Thyroid gland (tissue), 4 donors: ENCODE measurements at regions not wholly inside any gene's neighbourhood (a gene's known extent, or its start where the extent isn't known, plus 50 kb on each side); places are given as distances from the start of the nearest gene placed in this dataset.
A peak's percentile ranks its signal among the peaks of the same experiment; 100 is the strongest.
"Not testable (repeated sequence)": the region's sequence is repeated elsewhere in the genome, so short reads cannot be mapped to it uniquely, and the experiment has no call there.

Source experiments
- DNase-seq, 2 donors: peaks; one replicate each; pipeline ENCODE4 v3.0.0-alpha.2; 2019
- H3K27ac ChIP-seq, 3 donors: fragments of 200-600 bp; sonication (generic); 1 replicate in 2 of 3; 2 replicates in 1 of 3; pipeline ENCODE4 v1.5.1; 2016 to 2019; ENCODE audit warnings: mild to moderate bottlenecking in 1 of 3, moderate library complexity in 1 of 3
- H3K27me3 ChIP-seq: fragments of 200-600 bp; sonication (generic); one replicate; pipeline ENCODE4 v1.5.1; 2019
- H3K36me3 ChIP-seq, 2 donors: fragments of 200-600 bp; sonication (generic); one replicate each; pipeline ENCODE4 v1.5.1; 2016 to 2019
- H3K4me1 ChIP-seq, 2 donors: fragments of 200-600 bp; sonication (generic); one replicate each; pipeline ENCODE4 v1.5.1; 2017 to 2019
- H3K4me3 ChIP-seq, 3 donors: fragments of 200-600 bp; sonication (generic); replicated peaks in 1 of 3; 1 replicate in 2 of 3; 2 replicates in 1 of 3; pipeline ENCODE4 v1.5.1; 2016; ENCODE audit warnings: mild to moderate bottlenecking in 1 of 3
- H3K9me3 ChIP-seq: fragments of 200-600 bp; sonication (generic); one replicate; pipeline ENCODE4 v1.5.1; 2017
- POLR2A ChIP-seq, 2 donors: fragments of 450-650 bp; IDR thresholded peaks; one replicate each; pipeline ENCODE4 v1.6.1; 2017; ENCODE audit warnings: antibody characterized with exemption in 2 of 2, mild to moderate bottlenecking in 2 of 2, moderate library complexity in 1 of 2
- WGBS, 2 donors: methylation state at CpG; one replicate each; pipeline ENCODE4 v1.1.5; 2017; 5-methylcytosine and 5-hydroxymethylcytosine counted together
- intact Hi-C: fragments of 100-400 bp; cut with DNase I; formaldehyde crosslinking; loops from one replicate; pipeline ENCODE4 v1.15.1; 2023
- TF ChIP-seq, protein P1 (sequence below), 6 experiments: fragments of 200-600 bp in 3 of 6; fragments of 450-650 bp in 3 of 6; sonication (generic) in 3 of 6; IDR thresholded peaks; one replicate each; pipeline ENCODE4 v1.5.1; 2016 to 2019; ENCODE audit warnings: antibody characterized with exemption in 6 of 6, mild to moderate bottlenecking in 2 of 6, inconsistent platforms in 1 of 6, moderate library complexity in 1 of 6

- Histone ChIP-seq H3K36me3 (no peaks in the 10 kb centered on the region), H3K4me1 (peaks cover 10 to 13% of the 10 kb centered on the region in 2 donors), H3K4me3 (no peak overlapping the region), H3K9me3 (no peaks in the 10 kb centered on the region), H3K27ac (no peak overlapping the region), H3K27me3 (no peaks in the 10 kb centered on the region)
- peak; percentile 67 to 68 for DNase-seq
- intact Hi-C loops, result no loop called here
- no peak for TF ChIP-seq POLR2A (IDR thresholded peaks at IDR 0.05)
- TF ChIP-seq, protein P1, sequence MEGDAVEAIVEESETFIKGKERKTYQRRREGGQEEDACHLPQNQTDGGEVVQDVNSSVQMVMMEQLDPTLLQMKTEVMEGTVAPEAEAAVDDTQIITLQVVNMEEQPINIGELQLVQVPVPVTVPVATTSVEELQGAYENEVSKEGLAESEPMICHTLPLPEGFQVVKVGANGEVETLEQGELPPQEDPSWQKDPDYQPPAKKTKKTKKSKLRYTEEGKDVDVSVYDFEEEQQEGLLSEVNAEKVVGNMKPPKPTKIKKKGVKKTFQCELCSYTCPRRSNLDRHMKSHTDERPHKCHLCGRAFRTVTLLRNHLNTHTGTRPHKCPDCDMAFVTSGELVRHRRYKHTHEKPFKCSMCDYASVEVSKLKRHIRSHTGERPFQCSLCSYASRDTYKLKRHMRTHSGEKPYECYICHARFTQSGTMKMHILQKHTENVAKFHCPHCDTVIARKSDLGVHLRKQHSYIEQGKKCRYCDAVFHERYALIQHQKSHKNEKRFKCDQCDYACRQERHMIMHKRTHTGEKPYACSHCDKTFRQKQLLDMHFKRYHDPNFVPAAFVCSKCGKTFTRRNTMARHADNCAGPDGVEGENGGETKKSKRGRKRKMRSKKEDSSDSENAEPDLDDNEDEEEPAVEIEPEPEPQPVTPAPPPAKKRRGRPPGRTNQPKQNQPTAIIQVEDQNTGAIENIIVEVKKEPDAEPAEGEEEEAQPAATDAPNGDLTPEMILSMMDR (IDR thresholded peaks at IDR 0.05), result no peak
- WGBS, 2 donors, result 32 to 48% methylated on average over 1 of the region's 1 CpG
These were observed 124.7 kb upstream of the SPATA12 start for GRCh38 chr3:56935811-56936210.

DNA sequence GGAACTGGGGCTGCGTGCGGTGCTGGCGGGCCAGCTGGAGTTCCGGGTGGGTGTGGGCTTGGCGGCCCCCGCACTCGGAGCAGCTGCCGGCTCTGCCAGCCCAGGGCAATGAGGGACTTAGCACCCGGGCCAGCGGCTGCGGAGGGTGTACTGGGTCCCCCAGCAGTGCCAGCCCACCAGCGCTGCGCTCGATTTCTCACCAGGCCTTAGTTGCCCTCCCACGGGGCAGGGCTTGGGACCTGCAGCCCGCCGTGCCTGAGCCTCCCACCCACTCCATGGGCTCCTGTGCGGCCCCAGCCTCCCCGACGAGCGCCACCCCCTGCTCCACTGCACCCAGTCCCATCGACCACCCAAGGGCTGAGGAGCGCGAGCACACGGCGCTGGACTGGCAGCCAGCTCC, 126.0 kb upstream of the SPATA12 start:
- intact Hi-C loops, result not testable (repeated sequence)
- WGBS, 2 donors, result 85 to 94% methylated on average over 8 to 15 of the region's 26 CpGs

GRCh38 chr3:56933803-56934202, 126.7 kb upstream of the SPATA12 start:
- DNase-seq, result no peak
- Histone ChIP-seq H3K4me3 (no peak overlapping the region), H3K4me1 (peaks cover 15 to 21% of the 10 kb centered on the region in 2 donors), H3K27me3 (no peaks in the 10 kb centered on the region), H3K9me3 (no peaks in the 10 kb centered on the region), H3K36me3 (no peaks in the 10 kb centered on the region), H3K27ac (no peak overlapping the region)
- no peak for TF ChIP-seq POLR2A (IDR thresholded peaks at IDR 0.05)
- TF ChIP-seq, protein P1 (IDR thresholded peaks at IDR 0.05), result no peak
- 97 to 100% methylated on average over 1 of the region's 1 CpG for WGBS, 2 donors
- intact Hi-C loops, result no loop called here

More for the DNA sequence above, 126.0 kb upstream of the SPATA12 start:
- not testable (repeated sequence) for H3K4me3 ChIP-seq, H3K27ac ChIP-seq, DNase-seq, H3K9me3 ChIP-seq, H3K36me3 ChIP-seq, H3K27me3 ChIP-seq
- peaks cover 15 to 18% of the 10 kb centered on the region in 2 donors for H3K4me1 ChIP-seq

- intact Hi-C loops, result no loop called here
- TF ChIP-seq, protein P1 (IDR thresholded peaks at IDR 0.05), result no peak
- no peaks in the 10 kb centered on the region for H3K36me3 ChIP-seq
- 96% methylated on average over 3 of the region's 3 CpGs for WGBS, 2 donors
- no peak overlapping the region for H3K4me3 ChIP-seq
- no peak for DNase-seq
- H3K4me1 ChIP-seq, result peaks cover 21 to 30% of the 10 kb centered on the region in 2 donors
- H3K27me3 ChIP-seq, result no peaks in the 10 kb centered on the region
- H3K27ac ChIP-seq, result no peak overlapping the region
- H3K9me3 ChIP-seq, result no peaks in the 10 kb centered on the region
These were observed 127.6 kb upstream of the SPATA12 start for GRCh38 chr3:56932866-56933265.

- Histone ChIP-seq H3K27ac (no peak overlapping the region), H3K36me3 (no peaks in the 10 kb centered on the region), H3K9me3 (no peaks in the 10 kb centered on the region), H3K4me1 (peaks cover 24 to 37% of the 10 kb centered on the region in 2 donors), H3K4me3 (no peak overlapping the region), H3K27me3 (no peaks in the 10 kb centered on the region)
- no peak for DNase-seq
- TF ChIP-seq POLR2A (IDR thresholded peaks at IDR 0.05), result no peak
- TF ChIP-seq, protein P1 (IDR thresholded peaks at IDR 0.05), result no peak
- intact Hi-C loops, result no loop called here
These were observed 128.6 kb upstream of the SPATA12 start for GRCh38 chr3:56931836-56932235.

GRCh38 chr3:56930706-56931105, 129.0 kb upstream of the ARHGEF3 start:
- Histone ChIP-seq H3K36me3 (no peaks in the 10 kb centered on the region), H3K4me1 (peaks cover 22 to 42% of the 10 kb centered on the region in 2 donors), H3K27ac (no peak overlapping the region), H3K4me3 (no peak overlapping the region), H3K9me3 (no peaks in the 10 kb centered on the region), H3K27me3 (no peaks in the 10 kb centered on the region)
- no peak for DNase-seq
- 89 to 93% methylated on average over 5 of the region's 5 CpGs for WGBS, 2 donors
- intact Hi-C loops, result no loop called here
- TF ChIP-seq, protein P1 (IDR thresholded peaks at IDR 0.05), result no peak
- no peak for TF ChIP-seq POLR2A (IDR thresholded peaks at IDR 0.05)
